ENCODE measurements at regions not wholly inside any gene's neighbourhood (a gene's known extent, or its start where the extent isn't known, plus 50 kb on each side); places are given as distances from the start of the nearest gene placed in this dataset.
"Not testable (repeated sequence)": the region's sequence is repeated elsewhere in the genome, so short reads cannot be mapped to it uniquely, and the experiment has no call there.

- DNase-seq (ENCODE audit: low read depth in 2 of 2) = no peak
These were observed 69.8 kb downstream of the RMI2 start for GRCh38 chr16:11414815-11415775.

- no peak for DNase-seq (ENCODE audit: low read depth in 2 of 2)
These were observed 71.2 kb downstream of the RMI2 start for GRCh38 chr16:11416228-11417001.

- no peak for DNase-seq (ENCODE audit: low read depth in 2 of 2)
These were observed 72.2 kb downstream of the RMI2 start for GRCh38 chr16:11417487-11417886.

GRCh38 chr16:11418506-11418905 lies 73.2 kb downstream of the RMI2 start:
- no peak for DNase-seq (ENCODE audit: low read depth in 2 of 2)

- DNase-seq (ENCODE audit: low read depth in 2 of 2) = not testable (repeated sequence)
These were observed 74.8 kb downstream of the RMI2 start for GRCh38 chr16:11420067-11420466.

GRCh38 chr16:11420895-11421294 lies 75.6 kb downstream of the RMI2 start:
- DNase-seq (ENCODE audit: low read depth in 2 of 2) = no peak

- no peak for DNase-seq (ENCODE audit: low read depth in 2 of 2)
These were observed 77.4 kb downstream of the RMI2 start for GRCh38 chr16:11422381-11423314.

- no peak for DNase-seq (ENCODE audit: low read depth in 2 of 2)
These were observed 78.3 kb downstream of the RMI2 start for GRCh38 chr16:11423315-11424117.

GRCh38 chr16:11424118-11424460 lies 78.8 kb downstream of the RMI2 start:
- no peak for DNase-seq (ENCODE audit: low read depth in 2 of 2)

GRCh38 chr16:11425140-11425539 lies 79.9 kb downstream of the RMI2 start:
- no peak for DNase-seq (ENCODE audit: low read depth in 2 of 2)

GRCh38 chr16:11428623-11428953 lies 83.3 kb downstream of the RMI2 start:
- DNase-seq (ENCODE audit: low read depth in 2 of 2) = no peak

- DNase-seq (ENCODE audit: low read depth in 2 of 2) = no peak
These were observed 83.9 kb downstream of the RMI2 start for GRCh38 chr16:11429123-11429522.

- no peak for DNase-seq (ENCODE audit: low read depth in 2 of 2)
These were observed 84.6 kb downstream of the RMI2 start for GRCh38 chr16:11429823-11430222.

- DNase-seq (ENCODE audit: low read depth in 2 of 2) = no peak
These were observed 85.5 kb downstream of the RMI2 start for GRCh38 chr16:11430601-11431317.

GRCh38 chr16:11431915-11432465 lies 86.7 kb downstream of the RMI2 start:
- DNase-seq (ENCODE audit: low read depth in 2 of 2) = no peak

GRCh38 chr16:11432856-11433395 lies 87.7 kb downstream of the RMI2 start:
- no peak for DNase-seq (ENCODE audit: low read depth in 2 of 2)

- no peak for DNase-seq (ENCODE audit: low read depth in 2 of 2)
These were observed 90.3 kb downstream of the RMI2 start for GRCh38 chr16:11435576-11435975.

- DNase-seq (ENCODE audit: low read depth in 2 of 2) = no peak
These were observed 91.8 kb downstream of the RMI2 start for GRCh38 chr16:11437069-11437468.

- DNase-seq (ENCODE audit: low read depth in 2 of 2) = no peak
These were observed 94.8 kb downstream of the RMI2 start for GRCh38 chr16:11439790-11440656.
